ENCODE measurements at regions not wholly inside any gene's neighbourhood (a gene's known extent, or its start where the extent isn't known, plus 50 kb on each side); places are given as distances from the start of the nearest gene placed in this dataset.

- ATAC-seq (no peak), DNase-seq (no peak)
- Histone ChIP-seq H3K4me1 (ENCODE audit: control insufficient read depth, insufficient read depth, low read length) (no peaks in the 10 kb centered on the region), H3K36me3 (ENCODE audit: control insufficient read depth, insufficient read depth, low read length) (no peaks in the 10 kb centered on the region), H3K9me3 (ENCODE audit: control insufficient read depth, insufficient read depth, low read length) (no peaks in the 10 kb centered on the region), H3K4me3 (ENCODE audit: low read length) (no peak overlapping the region), H3K27ac (ENCODE audit: low read length) (no peak overlapping the region), H3K27me3 (ENCODE audit: control insufficient read depth, insufficient read depth, low read length) (no peaks in the 10 kb centered on the region)
- H3K4me3 Mint-ChIP-seq, result no peak overlapping the region
- H3K27ac Mint-ChIP-seq, result no peak overlapping the region
- TF ChIP-seq, protein P1, sequence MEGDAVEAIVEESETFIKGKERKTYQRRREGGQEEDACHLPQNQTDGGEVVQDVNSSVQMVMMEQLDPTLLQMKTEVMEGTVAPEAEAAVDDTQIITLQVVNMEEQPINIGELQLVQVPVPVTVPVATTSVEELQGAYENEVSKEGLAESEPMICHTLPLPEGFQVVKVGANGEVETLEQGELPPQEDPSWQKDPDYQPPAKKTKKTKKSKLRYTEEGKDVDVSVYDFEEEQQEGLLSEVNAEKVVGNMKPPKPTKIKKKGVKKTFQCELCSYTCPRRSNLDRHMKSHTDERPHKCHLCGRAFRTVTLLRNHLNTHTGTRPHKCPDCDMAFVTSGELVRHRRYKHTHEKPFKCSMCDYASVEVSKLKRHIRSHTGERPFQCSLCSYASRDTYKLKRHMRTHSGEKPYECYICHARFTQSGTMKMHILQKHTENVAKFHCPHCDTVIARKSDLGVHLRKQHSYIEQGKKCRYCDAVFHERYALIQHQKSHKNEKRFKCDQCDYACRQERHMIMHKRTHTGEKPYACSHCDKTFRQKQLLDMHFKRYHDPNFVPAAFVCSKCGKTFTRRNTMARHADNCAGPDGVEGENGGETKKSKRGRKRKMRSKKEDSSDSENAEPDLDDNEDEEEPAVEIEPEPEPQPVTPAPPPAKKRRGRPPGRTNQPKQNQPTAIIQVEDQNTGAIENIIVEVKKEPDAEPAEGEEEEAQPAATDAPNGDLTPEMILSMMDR (IDR thresholded peaks at IDR 0.05), result no peak
- H3K9me3 Mint-ChIP-seq, result no peaks in the 10 kb centered on the region
- 100% methylated on average over 1 of the region's 1 CpG for WGBS (ENCODE audit: insufficient coverage)
- intact Hi-C loops (cut with micrococcal nuclease), result no loop called here
- H3K4me1 Mint-ChIP-seq, result no peaks in the 10 kb centered on the region
- H3K36me3 Mint-ChIP-seq, result no peaks in the 10 kb centered on the region
- peaks cover 4 to 19% of the 10 kb centered on the region in 2 donors for H3K27me3 Mint-ChIP-seq (ENCODE audit: low read depth in 2 of 2)
These were observed 320.9 kb downstream of the CDK5RAP2 start for GRCh38 chr9:120259100-120259499.

GRCh38 chr9:120258096-120258495, 321.9 kb downstream of the CDK5RAP2 start:
- DNase-seq, result no peak
- Histone ChIP-seq H3K27me3 (ENCODE audit: control insufficient read depth, insufficient read depth, low read length) (no peaks in the 10 kb centered on the region), H3K4me3 (ENCODE audit: low read length) (no peak overlapping the region), H3K36me3 (ENCODE audit: control insufficient read depth, insufficient read depth, low read length) (no peaks in the 10 kb centered on the region), H3K27ac (ENCODE audit: low read length) (no peak overlapping the region), H3K9me3 (ENCODE audit: control insufficient read depth, insufficient read depth, low read length) (no peaks in the 10 kb centered on the region), H3K4me1 (ENCODE audit: control insufficient read depth, insufficient read depth, low read length) (no peaks in the 10 kb centered on the region)
- Mint-ChIP-seq H3K27me3 (ENCODE audit: low read depth in 2 of 2) (peaks cover 0 to 19% of the 10 kb centered on the region in 2 donors), H3K36me3 (no peaks in the 10 kb centered on the region), H3K9me3 (no peaks in the 10 kb centered on the region), H3K4me3 (no peak overlapping the region), H3K4me1 (no peaks in the 10 kb centered on the region), H3K27ac (no peak overlapping the region)
- TF ChIP-seq, protein P1 (IDR thresholded peaks at IDR 0.05), result no peak
- ATAC-seq, result no peak
- 59% methylated on average over 2 of the region's 3 CpGs for WGBS (ENCODE audit: insufficient coverage)
- intact Hi-C loops (cut with micrococcal nuclease), result no loop called here

DNA sequence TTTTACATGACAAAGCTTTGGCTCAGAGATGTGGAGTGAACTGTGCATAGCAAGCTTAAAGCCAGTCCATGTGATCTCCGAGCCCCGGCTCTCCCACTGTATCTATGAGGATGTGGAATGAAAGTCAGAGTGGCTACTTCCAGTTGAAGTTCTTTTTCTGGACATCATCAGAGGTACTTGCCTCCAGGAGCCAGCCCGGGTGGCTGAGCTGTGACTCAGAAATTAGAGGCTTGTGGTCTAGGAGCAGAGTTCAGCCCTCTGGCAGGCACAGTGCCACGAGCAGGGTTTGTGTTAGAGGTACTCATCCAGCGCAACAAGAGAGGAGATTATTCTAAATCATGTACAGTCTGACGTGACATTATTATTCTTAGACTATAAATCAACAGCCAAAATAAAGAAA, 322.5 kb downstream of the CDK5RAP2 start:
- Histone ChIP-seq H3K36me3 (ENCODE audit: control insufficient read depth, insufficient read depth, low read length) (no peaks in the 10 kb centered on the region), H3K27me3 (ENCODE audit: control insufficient read depth, insufficient read depth, low read length) (no peaks in the 10 kb centered on the region), H3K4me1 (ENCODE audit: control insufficient read depth, insufficient read depth, low read length) (no peaks in the 10 kb centered on the region), H3K4me3 (ENCODE audit: low read length) (no peak overlapping the region), H3K27ac (ENCODE audit: low read length) (no peak overlapping the region), H3K9me3 (ENCODE audit: control insufficient read depth, insufficient read depth, low read length) (no peaks in the 10 kb centered on the region)
- TF ChIP-seq, protein P1 (IDR thresholded peaks at IDR 0.05), result no peak
- Mint-ChIP-seq H3K27ac (no peak overlapping the region), H3K36me3 (no peaks in the 10 kb centered on the region), H3K9me3 (peaks cover 0 to 1% of the 10 kb centered on the region in 2 donors), H3K4me3 (no peak overlapping the region), H3K27me3 (ENCODE audit: low read depth in 2 of 2) (peaks cover 0 to 25% of the 10 kb centered on the region in 2 donors), H3K4me1 (no peaks in the 10 kb centered on the region)
- intact Hi-C loops (cut with micrococcal nuclease), result no loop called here
- ATAC-seq, result no peak
- 89% methylated on average over 4 of the region's 6 CpGs for WGBS (ENCODE audit: insufficient coverage)
- DNase-seq, result no peak

GRCh38 chr9:120256146-120256545, 323.8 kb downstream of the CDK5RAP2 start:
- Mint-ChIP-seq H3K27ac (no peak overlapping the region), H3K27me3 (ENCODE audit: low read depth in 2 of 2) (peaks cover 0 to 31% of the 10 kb centered on the region in 2 donors), H3K4me1 (no peaks in the 10 kb centered on the region), H3K4me3 (no peak overlapping the region), H3K36me3 (no peaks in the 10 kb centered on the region), H3K9me3 (peaks cover 0 to 2% of the 10 kb centered on the region in 2 donors)
- H3K4me3 ChIP-seq (ENCODE audit: low read length), result no peak overlapping the region
- TF ChIP-seq, protein P1 (IDR thresholded peaks at IDR 0.05), result no peak
- H3K9me3 ChIP-seq (ENCODE audit: control insufficient read depth, insufficient read depth, low read length), result no peaks in the 10 kb centered on the region
- H3K27me3 ChIP-seq (ENCODE audit: control insufficient read depth, insufficient read depth, low read length), result no peaks in the 10 kb centered on the region
- ATAC-seq (no peak), DNase-seq (no peak)
- no peaks in the 10 kb centered on the region for H3K4me1 ChIP-seq (ENCODE audit: control insufficient read depth, insufficient read depth, low read length)
- no peaks in the 10 kb centered on the region for H3K36me3 ChIP-seq (ENCODE audit: control insufficient read depth, insufficient read depth, low read length)
- intact Hi-C loops (cut with micrococcal nuclease), result no loop called here
- H3K27ac ChIP-seq (ENCODE audit: low read length), result no peak overlapping the region
